Neutrophil (primary cell): ENCODE measurements at regions not wholly inside any gene's neighbourhood (a gene's known extent, or its start where the extent isn't known, plus 50 kb on each side); places are given as distances from the start of the nearest gene placed in this dataset.

Experiments used
- H3K27ac ChIP-seq: fragments of 200-600 bp; sonication (generic); 2 replicates; pipeline ENCODE4 v1.5.1; 2016; ENCODE audit warnings: mild to moderate bottlenecking, moderate library complexity
- H3K27me3 ChIP-seq: fragments of 200-600 bp; sonication (generic); 2 replicates; pipeline ENCODE4 v1.6.0; 2016; ENCODE audit warnings: mild to moderate bottlenecking
- H3K36me3 ChIP-seq: fragments of 200-600 bp; sonication (generic); 2 replicates; pipeline ENCODE4 v1.5.1; 2017
- H3K4me1 ChIP-seq, 2 experiments: fragments of 200-600 bp in 1 of 2; sonication (generic) in 1 of 2; 1 replicate in 1 of 2; 2 replicates in 1 of 2; pipeline versions ENCODE4 v1.5.1 to v1.6.1; 2013 to 2016; ENCODE audit warnings: low read depth in 1 of 2, low read length in 1 of 2, mild to moderate bottlenecking in 1 of 2, moderate library complexity in 1 of 2; ENCODE audit not compliant: control insufficient read depth in 1 of 2, insufficient read depth in 1 of 2
- H3K4me3 ChIP-seq, 2 experiments: fragments of 200-600 bp in 1 of 2; sonication (generic) in 1 of 2; 1 replicate in 1 of 2; 2 replicates in 1 of 2; pipeline ENCODE4 v1.5.1; 2013 to 2016; ENCODE audit warnings: low read depth in 1 of 2, low read length in 1 of 2, mild to moderate bottlenecking in 1 of 2, moderate library complexity in 1 of 2
- H3K9me3 ChIP-seq: fragments of 200-600 bp; sonication (generic); 2 replicates; pipeline ENCODE4 v1.5.1; 2016
- TF ChIP-seq, protein P1 (sequence below): fragments of 200-600 bp; sonication (generic); IDR thresholded peaks from 2 replicates; pipeline ENCODE4 v1.5.1; 2016; ENCODE audit warnings: antibody characterized with exemption

DNA sequence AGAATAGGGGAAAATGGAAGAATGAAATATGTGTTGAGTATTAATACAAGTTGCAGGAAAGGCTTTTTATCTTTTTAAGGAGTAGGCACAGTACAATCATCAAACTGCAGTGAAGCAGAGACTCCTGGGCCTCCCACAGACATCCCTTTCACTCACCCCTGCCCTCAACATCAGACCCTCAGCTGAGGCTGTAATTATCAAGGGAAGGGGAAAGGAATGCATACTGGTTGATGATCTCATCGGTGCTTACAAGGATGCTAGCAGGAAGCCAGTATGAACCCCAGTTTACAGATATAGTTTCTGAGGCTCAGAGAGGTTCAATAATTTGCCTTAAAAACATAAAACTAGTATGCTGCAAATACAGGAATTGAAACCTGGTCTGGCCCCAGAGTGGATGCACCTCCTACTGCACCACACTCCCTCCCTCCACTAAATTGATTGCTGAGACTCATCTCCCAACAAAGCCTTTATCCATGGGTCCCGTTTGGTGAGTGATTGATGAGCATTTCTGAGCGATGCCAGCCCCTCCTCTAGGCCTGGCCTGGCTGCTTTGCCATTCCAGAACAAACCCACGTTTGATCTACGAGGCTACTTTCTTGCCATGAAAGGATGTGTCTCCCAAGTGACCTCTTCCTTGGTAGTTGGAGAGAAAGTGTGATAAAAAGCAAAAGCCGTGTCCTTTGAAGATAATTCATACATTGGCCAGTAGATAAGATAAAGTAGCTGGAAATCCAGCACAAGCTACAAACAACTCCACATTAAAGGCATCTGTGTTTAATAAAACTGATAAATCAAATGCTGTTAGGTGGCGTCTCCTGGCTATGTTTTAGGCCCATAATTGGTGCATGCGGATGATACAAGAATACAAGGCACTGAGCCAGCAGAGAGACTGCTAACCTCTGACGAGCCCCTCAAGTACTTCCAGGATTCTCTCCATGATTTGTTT, 233.9 kb upstream of the CAMK1G start:
- no peak overlapping the region for H3K4me3 ChIP-seq
- TF ChIP-seq, protein P1, sequence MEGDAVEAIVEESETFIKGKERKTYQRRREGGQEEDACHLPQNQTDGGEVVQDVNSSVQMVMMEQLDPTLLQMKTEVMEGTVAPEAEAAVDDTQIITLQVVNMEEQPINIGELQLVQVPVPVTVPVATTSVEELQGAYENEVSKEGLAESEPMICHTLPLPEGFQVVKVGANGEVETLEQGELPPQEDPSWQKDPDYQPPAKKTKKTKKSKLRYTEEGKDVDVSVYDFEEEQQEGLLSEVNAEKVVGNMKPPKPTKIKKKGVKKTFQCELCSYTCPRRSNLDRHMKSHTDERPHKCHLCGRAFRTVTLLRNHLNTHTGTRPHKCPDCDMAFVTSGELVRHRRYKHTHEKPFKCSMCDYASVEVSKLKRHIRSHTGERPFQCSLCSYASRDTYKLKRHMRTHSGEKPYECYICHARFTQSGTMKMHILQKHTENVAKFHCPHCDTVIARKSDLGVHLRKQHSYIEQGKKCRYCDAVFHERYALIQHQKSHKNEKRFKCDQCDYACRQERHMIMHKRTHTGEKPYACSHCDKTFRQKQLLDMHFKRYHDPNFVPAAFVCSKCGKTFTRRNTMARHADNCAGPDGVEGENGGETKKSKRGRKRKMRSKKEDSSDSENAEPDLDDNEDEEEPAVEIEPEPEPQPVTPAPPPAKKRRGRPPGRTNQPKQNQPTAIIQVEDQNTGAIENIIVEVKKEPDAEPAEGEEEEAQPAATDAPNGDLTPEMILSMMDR = no peak
- no peak overlapping the region for H3K27ac ChIP-seq
- no peaks in the 10 kb centered on the region for H3K4me1 ChIP-seq
- no peaks in the 10 kb centered on the region for H3K27me3 ChIP-seq
- H3K9me3 ChIP-seq = no peaks in the 10 kb centered on the region
- no peaks in the 10 kb centered on the region for H3K36me3 ChIP-seq

DNA sequence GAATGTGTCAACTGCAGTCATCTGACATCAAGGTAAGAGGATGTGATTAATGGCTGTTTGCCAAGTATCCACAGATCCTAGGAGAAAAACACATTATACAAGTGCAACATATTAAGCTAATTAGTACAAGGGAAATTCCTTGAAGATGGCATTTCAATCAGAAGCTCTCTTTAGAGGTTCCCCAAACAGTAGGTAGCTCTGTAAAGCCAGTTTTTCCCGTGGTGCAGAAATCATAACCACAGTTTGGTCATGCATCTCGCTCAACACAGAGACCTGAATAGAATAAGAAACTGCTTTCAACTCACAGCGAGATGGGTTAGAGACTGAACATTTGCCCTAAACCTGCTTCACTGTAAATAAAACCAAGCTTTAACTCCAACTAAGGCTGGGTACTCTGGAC, 230.5 kb upstream of the CAMK1G start:
- no peak overlapping the region for H3K27ac ChIP-seq
- no peaks in the 10 kb centered on the region for H3K36me3 ChIP-seq
- TF ChIP-seq, protein P1 = no peak
- H3K4me1 ChIP-seq = no peaks in the 10 kb centered on the region
- no peak overlapping the region for H3K4me3 ChIP-seq
- no peaks in the 10 kb centered on the region for H3K27me3 ChIP-seq
- no peaks in the 10 kb centered on the region for H3K9me3 ChIP-seq

DNA sequence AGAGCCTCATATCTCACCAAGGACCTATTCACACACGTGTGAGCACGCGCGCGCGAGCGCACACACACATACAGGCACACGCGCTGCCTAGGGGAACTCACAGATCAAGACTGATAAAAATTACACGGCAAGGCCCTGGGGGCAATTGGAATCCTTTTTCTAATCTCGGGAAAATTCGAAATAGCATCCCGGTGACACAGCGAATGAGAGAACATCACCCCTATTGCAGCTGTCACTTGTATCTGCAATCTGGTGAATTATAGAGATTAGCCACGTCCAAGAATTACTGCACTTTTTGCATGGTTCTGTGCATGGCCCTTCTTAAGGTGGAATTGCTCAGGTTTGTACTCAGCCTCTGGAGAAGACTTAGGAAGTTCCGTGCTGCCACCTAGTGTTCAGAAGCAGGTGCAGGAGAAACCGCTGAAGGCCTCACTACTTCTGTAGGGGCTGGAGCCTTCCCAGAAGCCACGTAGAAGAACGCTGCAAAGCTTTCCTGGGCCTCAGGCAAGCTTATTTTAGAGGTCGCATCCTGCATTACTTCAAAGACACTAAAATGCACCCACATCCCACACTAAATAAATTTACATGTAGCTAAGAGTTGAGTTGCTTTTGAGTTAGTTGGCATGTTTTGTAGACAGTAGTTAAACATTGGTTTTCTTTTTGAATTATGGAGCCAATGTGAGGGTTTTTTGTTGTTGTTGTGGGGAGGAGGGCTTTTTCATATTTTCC, 229.2 kb upstream of the CAMK1G start:
- H3K27ac ChIP-seq = no peak overlapping the region
- H3K36me3 ChIP-seq = no peaks in the 10 kb centered on the region
- H3K27me3 ChIP-seq = no peaks in the 10 kb centered on the region
- TF ChIP-seq, protein P1 = no peak
- H3K9me3 ChIP-seq = no peaks in the 10 kb centered on the region
- no peaks in the 10 kb centered on the region for H3K4me1 ChIP-seq
- H3K4me3 ChIP-seq = no peak overlapping the region

DNA sequence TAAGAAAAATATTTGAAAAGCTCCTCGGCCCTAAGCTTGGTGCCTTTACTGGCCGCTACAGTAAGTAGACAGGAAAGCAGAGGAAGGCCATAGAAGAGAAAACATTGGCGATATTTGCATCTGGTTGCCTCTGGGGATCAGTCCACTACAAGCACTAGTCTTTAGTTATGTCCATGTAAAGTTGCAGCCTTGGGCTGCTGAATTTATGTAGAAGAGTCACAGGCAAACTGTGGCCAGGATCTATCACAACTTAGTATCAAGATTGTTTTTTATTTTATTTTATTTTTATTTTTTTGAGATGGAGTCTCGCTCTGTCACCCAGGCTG, 228.7 kb upstream of the CAMK1G start:
- H3K27me3 ChIP-seq = no peaks in the 10 kb centered on the region
- no peaks in the 10 kb centered on the region for H3K4me1 ChIP-seq
- H3K9me3 ChIP-seq = no peaks in the 10 kb centered on the region
- TF ChIP-seq, protein P1 = no peak
- H3K4me3 ChIP-seq = no peak overlapping the region
- H3K36me3 ChIP-seq = no peaks in the 10 kb centered on the region
- H3K27ac ChIP-seq = no peak overlapping the region

DNA sequence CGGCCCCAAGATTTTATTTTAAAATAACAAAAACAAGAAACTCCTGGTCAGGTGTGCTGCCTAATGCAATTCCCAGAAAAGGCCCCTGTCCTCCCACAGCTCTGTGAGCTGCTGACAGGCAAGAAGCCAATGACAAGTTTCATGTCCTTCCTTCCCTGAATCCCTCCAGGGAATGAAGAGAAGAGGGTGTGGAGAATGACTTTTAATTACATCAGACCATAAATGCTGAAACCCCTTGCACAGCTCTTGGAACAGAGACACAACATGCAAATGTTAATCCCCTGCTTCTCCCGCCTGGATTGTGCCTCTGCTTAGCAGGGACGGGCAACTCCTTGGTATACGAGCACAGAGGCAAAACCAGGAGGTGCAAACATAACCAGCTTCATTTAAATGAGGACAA, 228.1 kb upstream of the CAMK1G start:
- no peak overlapping the region for H3K27ac ChIP-seq
- no peaks in the 10 kb centered on the region for H3K36me3 ChIP-seq
- H3K4me3 ChIP-seq = no peak overlapping the region

More for the DNA sequence above, 228.1 kb upstream of the CAMK1G start:
- H3K4me1 ChIP-seq = no peaks in the 10 kb centered on the region
- no peaks in the 10 kb centered on the region for H3K27me3 ChIP-seq
- no peaks in the 10 kb centered on the region for H3K9me3 ChIP-seq
- TF ChIP-seq, protein P1 = no peak
